ENCODE measurements at regions not wholly inside any gene's neighbourhood (a gene's known extent, or its start where the extent isn't known, plus 50 kb on each side); places are given as distances from the start of the nearest gene placed in this dataset.

DNA sequence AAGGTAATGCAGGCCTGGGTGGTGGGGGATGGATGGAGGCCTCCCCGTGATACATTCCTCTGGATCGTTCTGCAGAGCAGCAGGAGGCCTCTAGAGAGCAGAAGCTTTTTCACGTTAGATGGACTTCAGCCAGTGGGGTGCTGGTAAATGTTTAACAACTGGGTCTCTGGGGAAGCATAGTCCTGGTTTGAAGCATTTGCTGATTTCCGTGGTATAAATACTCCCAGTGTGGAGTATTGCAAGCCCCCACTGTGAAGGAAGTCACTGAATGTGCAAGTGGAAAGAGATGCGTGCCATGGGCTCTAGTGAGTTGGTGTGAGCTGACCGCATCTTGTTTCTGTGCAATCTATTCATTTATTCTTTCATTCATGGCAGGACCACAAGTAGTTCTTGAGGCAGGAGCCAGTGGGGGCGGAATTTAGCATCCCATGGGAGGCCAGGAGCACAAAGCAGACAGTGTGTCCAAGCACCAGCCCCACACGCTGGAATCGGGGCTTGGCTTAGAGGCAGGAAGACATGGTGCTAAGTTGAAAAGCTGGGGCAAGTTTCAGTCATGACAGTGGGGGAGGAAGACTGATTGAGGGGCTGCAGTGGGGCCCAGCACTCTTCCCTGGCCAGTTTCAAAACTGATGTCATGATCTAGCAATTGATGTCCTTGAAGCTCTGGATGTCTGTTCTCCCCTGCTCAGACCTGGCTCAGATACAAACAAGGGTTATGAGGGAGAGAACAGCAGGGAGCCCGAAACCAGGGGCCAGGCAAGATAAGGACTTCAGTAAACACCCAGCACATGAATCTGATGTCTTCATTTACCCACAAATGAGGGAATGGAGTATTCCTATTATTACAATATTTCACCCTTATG is 280.9 kb upstream of the LYZL1 start (continued):
- TF ChIP-seq, protein P1, sequence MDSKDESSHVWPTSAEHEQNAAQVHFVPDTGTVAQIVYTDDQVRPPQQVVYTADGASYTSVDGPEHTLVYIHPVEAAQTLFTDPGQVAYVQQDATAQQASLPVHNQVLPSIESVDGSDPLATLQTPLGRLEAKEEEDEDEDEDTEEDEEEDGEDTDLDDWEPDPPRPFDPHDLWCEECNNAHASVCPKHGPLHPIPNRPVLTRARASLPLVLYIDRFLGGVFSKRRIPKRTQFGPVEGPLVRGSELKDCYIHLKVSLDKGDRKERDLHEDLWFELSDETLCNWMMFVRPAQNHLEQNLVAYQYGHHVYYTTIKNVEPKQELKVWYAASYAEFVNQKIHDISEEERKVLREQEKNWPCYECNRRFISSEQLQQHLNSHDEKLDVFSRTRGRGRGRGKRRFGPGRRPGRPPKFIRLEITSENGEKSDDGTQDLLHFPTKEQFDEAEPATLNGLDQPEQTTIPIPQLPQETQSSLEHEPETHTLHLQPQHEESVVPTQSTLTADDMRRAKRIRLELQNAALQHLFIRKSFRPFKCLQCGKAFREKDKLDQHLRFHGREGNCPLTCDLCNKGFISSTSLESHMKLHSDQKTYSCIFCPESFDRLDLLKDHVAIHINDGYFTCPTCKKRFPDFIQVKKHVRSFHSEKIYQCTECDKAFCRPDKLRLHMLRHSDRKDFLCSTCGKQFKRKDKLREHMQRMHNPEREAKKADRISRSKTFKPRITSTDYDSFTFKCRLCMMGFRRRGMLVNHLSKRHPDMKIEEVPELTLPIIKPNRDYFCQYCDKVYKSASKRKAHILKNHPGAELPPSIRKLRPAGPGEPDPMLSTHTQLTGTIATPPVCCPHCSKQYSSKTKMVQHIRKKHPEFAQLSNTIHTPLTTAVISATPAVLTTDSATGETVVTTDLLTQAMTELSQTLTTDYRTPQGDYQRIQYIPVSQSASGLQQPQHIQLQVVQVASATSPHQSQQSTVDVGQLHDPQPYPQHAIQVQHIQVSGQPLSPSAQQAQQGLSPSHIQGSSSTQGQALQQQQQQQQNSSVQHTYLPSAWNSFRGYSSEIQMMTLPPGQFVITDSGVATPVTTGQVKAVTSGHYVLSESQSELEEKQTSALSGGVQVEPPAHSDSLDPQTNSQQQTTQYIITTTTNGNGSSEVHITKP (tag by site-specific recombination; IDR thresholded peaks at IDR 0.05), result peak; percentile 55
- TF ChIP-seq YY1 (tag by site-specific recombination; IDR thresholded peaks at IDR 0.05) (no peak), GFI1B (tag by site-specific recombination; IDR thresholded peaks at IDR 0.05) (no peak), ZNF416 (tag by site-specific recombination; IDR thresholded peaks at IDR 0.05) (no peak), ZNF843 (tag by site-specific recombination; IDR thresholded peaks at IDR 0.05) (0 out of 2 replicates have a peak, but pooled peaks have one; percentile 41), ZNF157 (tag by site-specific recombination; IDR thresholded peaks at IDR 0.05) (no peak), ZNF292 (tag by site-specific recombination; IDR thresholded peaks at IDR 0.05; ENCODE audit: borderline replicate concordance, low read depth) (no peak), ZNF423 (tag by site-specific recombination; IDR thresholded peaks at IDR 0.05) (0 out of 2 replicates have a peak, but pooled peaks have one; percentile 17), ZNF600 (tag by site-specific recombination; IDR thresholded peaks at IDR 0.05) (no peak), ZNF324 (tag by site-specific recombination; IDR thresholded peaks at IDR 0.05) (no peak), ZNF223 (tag by site-specific recombination; IDR thresholded peaks at IDR 0.05) (no peak), ZNF701 (tag by site-specific recombination; IDR thresholded peaks at IDR 0.05) (no peak), ZNF561 (tag by site-specific recombination; IDR thresholded peaks at IDR 0.05; ENCODE audit: borderline replicate concordance) (no peak), SETDB1 (IDR thresholded peaks at IDR 0.05; ENCODE audit: insufficient read length, low read length) (no peak), GLI2 (tag by site-specific recombination; IDR thresholded peaks at IDR 0.05; ENCODE audit: borderline replicate concordance, low read depth) (no peak), ZNF354C (tag by site-specific recombination; IDR thresholded peaks at IDR 0.05; ENCODE audit: borderline replicate concordance, low read depth) (no peak), HOXD13 (CRISPR knock-in tag; IDR thresholded peaks at IDR 0.05; ENCODE audit: borderline replicate concordance) (no peak), ZNF16 (tag by site-specific recombination; IDR thresholded peaks at IDR 0.05; ENCODE audit: low read depth) (no peak), ZNF10 (tag by site-specific recombination; IDR thresholded peaks at IDR 0.05) (no peak), OVOL3 (tag by site-specific recombination; IDR thresholded peaks at IDR 0.05) (no peak), ZNF239 (tag by site-specific recombination; IDR thresholded peaks at IDR 0.05) (no peak), KLF7 (tag by site-specific recombination; IDR thresholded peaks at IDR 0.05; ENCODE audit: borderline replicate concordance) (no peak), ZNF140 (tag by site-specific recombination; IDR thresholded peaks at IDR 0.05) (no peak)
- TF ChIP-seq, protein P2, sequence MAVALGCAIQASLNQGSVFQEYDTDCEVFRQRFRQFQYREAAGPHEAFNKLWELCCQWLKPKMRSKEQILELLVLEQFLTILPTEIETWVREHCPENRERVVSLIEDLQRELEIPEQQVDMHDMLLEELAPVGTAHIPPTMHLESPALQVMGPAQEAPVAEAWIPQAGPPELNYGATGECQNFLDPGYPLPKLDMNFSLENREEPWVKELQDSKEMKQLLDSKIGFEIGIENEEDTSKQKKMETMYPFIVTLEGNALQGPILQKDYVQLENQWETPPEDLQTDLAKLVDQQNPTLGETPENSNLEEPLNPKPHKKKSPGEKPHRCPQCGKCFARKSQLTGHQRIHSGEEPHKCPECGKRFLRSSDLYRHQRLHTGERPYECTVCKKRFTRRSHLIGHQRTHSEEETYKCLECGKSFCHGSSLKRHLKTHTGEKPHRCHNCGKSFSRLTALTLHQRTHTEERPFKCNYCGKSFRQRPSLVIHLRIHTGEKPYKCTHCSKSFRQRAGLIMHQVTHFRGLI (tag by site-specific recombination; IDR thresholded peaks at IDR 0.05), result no peak
- TF ChIP-seq, protein P3, sequence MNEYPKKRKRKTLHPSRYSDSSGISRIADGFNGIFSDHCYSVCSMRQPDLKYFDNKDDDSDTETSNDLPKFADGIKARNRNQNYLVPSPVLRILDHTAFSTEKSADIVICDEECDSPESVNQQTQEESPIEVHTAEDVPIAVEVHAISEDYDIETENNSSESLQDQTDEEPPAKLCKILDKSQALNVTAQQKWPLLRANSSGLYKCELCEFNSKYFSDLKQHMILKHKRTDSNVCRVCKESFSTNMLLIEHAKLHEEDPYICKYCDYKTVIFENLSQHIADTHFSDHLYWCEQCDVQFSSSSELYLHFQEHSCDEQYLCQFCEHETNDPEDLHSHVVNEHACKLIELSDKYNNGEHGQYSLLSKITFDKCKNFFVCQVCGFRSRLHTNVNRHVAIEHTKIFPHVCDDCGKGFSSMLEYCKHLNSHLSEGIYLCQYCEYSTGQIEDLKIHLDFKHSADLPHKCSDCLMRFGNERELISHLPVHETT (tag by site-specific recombination; IDR thresholded peaks at IDR 0.05), result no peak
- TF ChIP-seq, protein P4, sequence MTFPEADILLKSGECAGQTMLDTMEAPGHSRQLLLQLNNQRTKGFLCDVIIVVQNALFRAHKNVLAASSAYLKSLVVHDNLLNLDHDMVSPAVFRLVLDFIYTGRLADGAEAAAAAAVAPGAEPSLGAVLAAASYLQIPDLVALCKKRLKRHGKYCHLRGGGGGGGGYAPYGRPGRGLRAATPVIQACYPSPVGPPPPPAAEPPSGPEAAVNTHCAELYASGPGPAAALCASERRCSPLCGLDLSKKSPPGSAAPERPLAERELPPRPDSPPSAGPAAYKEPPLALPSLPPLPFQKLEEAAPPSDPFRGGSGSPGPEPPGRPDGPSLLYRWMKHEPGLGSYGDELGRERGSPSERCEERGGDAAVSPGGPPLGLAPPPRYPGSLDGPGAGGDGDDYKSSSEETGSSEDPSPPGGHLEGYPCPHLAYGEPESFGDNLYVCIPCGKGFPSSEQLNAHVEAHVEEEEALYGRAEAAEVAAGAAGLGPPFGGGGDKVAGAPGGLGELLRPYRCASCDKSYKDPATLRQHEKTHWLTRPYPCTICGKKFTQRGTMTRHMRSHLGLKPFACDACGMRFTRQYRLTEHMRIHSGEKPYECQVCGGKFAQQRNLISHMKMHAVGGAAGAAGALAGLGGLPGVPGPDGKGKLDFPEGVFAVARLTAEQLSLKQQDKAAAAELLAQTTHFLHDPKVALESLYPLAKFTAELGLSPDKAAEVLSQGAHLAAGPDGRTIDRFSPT (tag by site-specific recombination; IDR thresholded peaks at IDR 0.05), result no peak
- TF ChIP-seq, protein P5, sequence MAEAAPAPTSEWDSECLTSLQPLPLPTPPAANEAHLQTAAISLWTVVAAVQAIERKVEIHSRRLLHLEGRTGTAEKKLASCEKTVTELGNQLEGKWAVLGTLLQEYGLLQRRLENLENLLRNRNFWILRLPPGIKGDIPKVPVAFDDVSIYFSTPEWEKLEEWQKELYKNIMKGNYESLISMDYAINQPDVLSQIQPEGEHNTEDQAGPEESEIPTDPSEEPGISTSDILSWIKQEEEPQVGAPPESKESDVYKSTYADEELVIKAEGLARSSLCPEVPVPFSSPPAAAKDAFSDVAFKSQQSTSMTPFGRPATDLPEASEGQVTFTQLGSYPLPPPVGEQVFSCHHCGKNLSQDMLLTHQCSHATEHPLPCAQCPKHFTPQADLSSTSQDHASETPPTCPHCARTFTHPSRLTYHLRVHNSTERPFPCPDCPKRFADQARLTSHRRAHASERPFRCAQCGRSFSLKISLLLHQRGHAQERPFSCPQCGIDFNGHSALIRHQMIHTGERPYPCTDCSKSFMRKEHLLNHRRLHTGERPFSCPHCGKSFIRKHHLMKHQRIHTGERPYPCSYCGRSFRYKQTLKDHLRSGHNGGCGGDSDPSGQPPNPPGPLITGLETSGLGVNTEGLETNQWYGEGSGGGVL (tag by site-specific recombination; IDR thresholded peaks at IDR 0.05), result 0 out of 2 replicates have a peak, but pooled peaks have one; percentile 19
- TF ChIP-seq, protein P6, sequence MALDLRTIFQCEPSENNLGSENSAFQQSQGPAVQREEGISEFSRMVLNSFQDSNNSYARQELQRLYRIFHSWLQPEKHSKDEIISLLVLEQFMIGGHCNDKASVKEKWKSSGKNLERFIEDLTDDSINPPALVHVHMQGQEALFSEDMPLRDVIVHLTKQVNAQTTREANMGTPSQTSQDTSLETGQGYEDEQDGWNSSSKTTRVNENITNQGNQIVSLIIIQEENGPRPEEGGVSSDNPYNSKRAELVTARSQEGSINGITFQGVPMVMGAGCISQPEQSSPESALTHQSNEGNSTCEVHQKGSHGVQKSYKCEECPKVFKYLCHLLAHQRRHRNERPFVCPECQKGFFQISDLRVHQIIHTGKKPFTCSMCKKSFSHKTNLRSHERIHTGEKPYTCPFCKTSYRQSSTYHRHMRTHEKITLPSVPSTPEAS (tag by site-specific recombination; IDR thresholded peaks at IDR 0.05), result no peak
